ENCODE measurements at regions not wholly inside any gene's neighbourhood (a gene's known extent, or its start where the extent isn't known, plus 50 kb on each side); places are given as distances from the start of the nearest gene placed in this dataset.

DNA sequence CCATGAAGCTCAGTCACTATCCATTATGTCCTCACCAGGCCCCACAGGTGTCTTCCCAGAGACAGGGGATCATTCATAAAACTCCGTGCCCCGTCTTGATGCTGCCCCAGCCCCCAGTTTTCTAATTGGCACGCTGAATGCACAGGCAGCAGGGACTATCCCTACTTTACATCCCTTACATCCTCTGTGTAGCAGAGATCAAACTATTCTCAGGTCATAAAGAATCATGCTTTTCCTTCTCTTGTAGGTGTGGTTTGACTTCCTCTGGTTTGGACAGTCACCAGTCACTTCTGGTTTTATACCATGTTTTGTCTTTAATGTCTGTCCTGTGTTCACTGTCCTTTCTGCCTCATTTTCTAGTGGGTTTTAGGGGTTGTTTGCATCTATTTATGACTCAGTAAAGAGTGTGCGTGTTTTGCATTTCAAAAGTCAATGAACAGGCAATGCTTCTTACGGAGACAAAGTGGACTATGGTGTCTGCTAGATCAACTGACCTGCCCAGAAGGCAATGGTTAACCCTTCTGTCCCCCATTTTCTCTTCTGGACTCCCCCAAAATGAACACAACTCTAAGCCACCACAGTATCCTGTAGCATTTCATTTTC is 140.4 kb upstream of the NPVF start:
- TF ChIP-seq EZH2 (IDR thresholded peaks at IDR 0.05; ENCODE audit: low read depth): no peak
- TF ChIP-seq, protein P1, sequence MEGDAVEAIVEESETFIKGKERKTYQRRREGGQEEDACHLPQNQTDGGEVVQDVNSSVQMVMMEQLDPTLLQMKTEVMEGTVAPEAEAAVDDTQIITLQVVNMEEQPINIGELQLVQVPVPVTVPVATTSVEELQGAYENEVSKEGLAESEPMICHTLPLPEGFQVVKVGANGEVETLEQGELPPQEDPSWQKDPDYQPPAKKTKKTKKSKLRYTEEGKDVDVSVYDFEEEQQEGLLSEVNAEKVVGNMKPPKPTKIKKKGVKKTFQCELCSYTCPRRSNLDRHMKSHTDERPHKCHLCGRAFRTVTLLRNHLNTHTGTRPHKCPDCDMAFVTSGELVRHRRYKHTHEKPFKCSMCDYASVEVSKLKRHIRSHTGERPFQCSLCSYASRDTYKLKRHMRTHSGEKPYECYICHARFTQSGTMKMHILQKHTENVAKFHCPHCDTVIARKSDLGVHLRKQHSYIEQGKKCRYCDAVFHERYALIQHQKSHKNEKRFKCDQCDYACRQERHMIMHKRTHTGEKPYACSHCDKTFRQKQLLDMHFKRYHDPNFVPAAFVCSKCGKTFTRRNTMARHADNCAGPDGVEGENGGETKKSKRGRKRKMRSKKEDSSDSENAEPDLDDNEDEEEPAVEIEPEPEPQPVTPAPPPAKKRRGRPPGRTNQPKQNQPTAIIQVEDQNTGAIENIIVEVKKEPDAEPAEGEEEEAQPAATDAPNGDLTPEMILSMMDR (conservative IDR thresholded peaks at IDR 0.05): no peak
